HG02884 (cell line): ENCODE measurements at regions not wholly inside any gene's neighbourhood (a gene's known extent, or its start where the extent isn't known, plus 50 kb on each side); places are given as distances from the start of the nearest gene placed in this dataset.

Experiments
- ATAC-seq: cut with Tn5 transposase; IDR thresholded peaks from one replicate; pipeline ENCODE4 v1.9.1; 2021; ENCODE audit warnings: mild to moderate bottlenecking, moderate library complexity; ENCODE audit not compliant: unreplicated experiment

DNA sequence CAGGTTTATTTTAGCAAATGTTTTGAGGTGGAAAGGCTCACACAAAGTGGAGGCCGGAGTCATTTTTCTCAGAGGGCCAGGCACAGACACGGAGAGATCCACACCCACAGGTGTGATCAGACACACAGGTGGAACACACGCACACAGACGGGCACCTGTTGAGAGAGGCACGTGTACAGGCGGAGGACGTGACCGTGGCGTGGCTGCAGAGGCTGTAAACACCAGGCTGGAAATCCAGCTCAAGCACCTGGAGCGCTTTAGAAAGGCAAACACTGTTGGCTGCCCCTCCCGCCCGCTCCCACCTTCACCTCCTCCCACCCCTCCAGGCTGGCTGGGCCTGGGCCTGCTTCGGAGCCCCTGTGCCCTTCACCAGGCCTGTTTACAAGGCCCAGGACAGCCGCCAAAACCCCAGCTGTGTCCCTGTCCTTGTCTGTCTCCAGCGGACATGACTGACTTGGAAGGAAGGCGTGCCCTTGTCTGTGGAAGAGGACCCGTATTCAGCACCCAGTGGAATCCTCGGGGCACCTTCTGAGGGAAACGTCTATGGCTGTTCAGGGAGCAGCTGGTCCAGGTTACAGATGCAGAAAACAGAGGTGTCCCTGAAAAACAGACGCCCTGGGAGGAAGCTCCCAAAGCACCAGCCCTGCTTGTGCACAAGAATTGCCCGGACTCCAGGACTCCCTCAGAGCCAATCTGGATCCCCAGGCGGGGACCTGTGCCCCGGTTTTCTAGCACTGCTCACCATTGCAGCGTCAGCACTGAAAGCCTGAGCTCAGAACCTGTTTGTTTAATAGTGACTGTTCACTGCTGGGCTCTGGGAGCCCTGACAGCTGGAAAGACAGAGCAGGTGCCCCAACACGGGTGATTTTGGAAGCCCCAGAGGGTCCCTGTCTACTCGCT lies 134.3 kb upstream of the HAAO start:
- ATAC-seq: no peak

DNA sequence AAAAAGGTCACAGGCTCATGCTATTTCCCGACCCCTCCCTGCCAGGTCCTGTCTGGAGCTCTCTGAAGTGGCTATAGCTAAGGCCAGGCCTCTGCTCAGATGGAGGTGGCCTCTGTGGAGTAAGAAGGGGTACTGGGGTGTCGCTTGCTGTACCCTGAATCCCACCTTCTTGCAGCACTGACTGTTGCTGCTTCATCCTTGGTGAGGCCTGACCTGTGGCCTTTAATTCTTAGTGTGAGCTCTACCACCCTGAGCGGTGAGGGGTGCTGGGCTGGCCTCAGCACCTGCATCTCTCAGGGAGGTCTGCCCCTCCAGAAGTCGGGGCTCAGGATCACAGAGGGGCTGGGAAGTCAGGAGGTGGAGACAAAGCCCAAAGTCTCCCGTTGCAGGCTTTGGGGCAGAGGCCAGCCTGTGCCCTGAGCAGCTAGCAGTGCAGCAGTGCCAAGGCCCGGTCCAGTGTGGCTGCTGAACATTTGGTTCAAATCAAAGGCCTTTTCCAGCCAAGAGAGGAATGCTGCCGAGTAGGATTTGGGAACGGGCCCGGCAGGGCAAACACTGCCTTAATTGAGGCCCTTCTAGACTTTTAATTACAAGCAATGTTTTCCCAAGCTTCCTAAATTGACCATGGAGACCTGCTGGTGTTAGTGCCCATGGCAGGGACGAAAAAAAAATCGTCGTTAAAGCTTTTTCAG lies 133.5 kb upstream of the HAAO start:
- ATAC-seq: no peak

DNA sequence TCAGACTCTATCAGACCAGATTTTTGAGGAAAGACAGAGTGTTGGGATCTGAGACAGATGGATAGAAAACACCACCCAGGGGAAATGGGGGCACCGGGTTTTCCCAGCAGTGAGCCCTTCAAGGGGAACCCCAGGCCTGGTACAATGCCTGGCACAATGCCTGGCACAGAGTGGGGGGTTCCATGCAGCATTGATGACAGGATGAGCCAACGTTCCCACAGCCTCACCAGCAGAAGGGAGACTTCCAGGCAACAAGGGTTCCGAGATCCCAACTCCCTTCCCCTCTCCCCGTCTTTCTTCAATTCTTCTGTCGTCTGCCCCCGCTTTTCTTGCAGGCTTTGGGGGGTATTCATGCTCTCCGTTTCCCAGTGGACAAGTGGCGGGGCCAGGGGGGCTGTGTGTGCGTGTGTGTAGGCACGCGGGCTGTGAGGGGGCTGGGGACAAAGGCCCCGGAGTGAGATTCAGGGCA lies 132.1 kb upstream of the HAAO start:
- ATAC-seq: no peak

- ATAC-seq: no peak
Observed at GRCh38 chr2:42923580-42924417, 131.4 kb upstream of the HAAO start.

GRCh38 chr2:42922790-42923579 lies 130.6 kb upstream of the HAAO start:
- no peak for ATAC-seq

DNA sequence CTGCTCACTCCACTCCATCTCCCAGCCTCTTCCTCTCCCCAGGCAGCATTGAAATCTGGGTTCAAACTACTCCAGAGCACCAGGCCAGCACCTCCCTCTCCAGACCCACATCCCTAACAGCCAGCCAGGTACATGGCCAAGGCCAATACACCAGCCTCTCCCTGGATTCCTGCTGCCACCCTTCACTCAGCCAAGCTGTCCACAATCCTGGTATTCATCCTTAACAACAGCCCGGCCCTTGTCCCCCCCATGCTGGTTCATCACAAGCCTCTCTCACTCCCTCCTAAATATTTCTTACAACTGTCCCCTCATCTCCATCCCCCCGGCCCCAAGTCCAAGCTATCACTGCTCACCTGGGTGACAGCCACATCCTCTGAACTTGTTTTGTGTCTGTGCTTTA lies 129.9 kb upstream of the HAAO start:
- no peak for ATAC-seq

GRCh38 chr2:42921721-42922120 lies 129.3 kb upstream of the HAAO start:
- ATAC-seq: no peak

- no peak for ATAC-seq
Observed at GRCh38 chr2:42921147-42921520, 128.8 kb upstream of the HAAO start.

DNA sequence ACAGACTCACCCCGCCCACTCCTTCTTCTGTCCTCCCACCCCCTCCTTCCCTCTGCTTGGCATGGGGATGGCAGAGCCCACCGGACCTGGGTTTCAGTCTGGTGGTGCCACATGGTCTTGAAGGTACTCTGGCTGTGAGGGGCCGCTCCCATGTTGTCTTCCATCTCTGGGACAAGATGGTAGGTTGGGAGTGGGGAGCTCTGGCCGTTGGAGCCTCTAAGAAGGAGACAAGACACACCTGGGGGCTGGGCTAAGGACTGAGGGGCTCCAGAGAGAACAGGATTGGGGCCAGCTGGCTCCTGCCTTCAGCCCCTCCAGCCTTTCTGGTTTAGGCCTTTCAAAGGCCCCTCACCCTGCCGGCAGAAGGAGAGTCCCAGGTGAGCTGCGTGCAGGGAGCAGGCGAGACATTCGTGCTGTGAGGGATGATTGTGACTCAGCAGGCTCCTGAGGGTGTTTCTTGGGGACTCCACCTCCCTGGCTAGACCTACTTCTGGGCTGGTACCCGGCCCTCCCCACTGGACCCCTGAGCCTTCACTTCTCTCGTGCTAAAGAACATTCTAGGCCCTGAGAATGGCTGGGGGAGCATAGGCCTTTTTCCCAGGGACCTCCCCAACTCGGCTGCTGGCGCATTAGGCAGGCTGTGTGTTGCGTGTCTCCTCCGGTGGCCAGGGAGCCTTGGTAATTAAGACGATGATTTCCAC lies 128.2 kb upstream of the HAAO start:
- no peak for ATAC-seq

DNA sequence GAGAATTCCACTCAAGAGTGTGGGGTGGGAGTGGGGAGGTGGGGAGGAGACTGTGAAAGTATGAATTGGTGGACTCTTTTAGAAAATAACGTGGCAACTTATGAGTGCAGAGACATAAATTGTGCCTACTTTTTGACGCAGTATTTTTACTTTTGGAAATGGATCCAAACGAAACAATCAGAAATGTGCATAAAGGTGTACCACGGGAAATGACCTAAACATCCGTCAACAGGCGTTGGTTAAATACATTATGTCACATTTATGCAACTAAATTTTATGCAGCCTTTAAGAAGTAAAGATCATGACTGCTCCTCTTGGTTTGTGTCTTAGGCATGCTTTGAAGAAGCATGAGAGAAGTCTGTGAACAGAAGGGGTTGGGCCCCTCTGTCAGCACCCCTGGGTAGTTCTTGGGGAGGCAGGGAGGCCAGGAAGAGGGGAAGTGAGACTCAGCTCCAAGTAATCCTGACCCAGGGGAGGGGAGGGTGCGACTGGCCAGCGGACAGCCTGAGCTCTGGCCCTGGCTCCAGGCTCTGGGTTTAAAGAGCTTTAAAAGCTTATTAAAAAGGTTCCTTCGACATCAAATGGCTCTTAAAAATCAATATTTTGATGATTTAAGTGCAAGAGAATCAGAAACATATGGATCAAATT lies 126.4 kb upstream of the HAAO start:
- no peak for ATAC-seq

- ATAC-seq: no peak
Observed at GRCh38 chr2:42918041-42918440, 125.7 kb upstream of the HAAO start.

DNA sequence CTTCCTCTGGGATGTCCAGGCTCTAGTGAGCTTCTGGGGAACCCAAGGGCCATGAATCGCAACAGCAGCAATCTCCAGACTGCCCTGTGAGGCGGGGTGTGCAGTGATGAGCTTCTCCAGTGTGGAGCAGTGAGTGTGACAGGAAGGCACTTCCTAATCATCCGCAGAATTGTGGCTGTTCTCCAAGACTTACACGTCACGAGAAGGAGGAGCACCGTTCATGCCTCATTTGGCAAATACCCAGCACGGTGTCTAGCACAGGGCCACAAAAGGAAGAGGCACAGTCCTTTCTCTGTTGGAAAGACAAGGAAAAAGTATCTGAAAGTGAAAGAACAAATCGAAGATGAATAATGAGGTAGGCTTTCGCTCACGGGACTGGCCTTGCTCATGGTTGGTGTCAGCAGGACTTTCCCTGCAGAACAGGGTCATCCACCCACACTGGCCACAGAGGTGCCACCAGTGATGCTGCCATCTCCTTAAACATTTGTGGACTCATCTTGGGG lies 125.1 kb upstream of the HAAO start:
- ATAC-seq: no peak

- no peak for ATAC-seq
Observed at GRCh38 chr2:42916324-42916723, 123.9 kb upstream of the HAAO start.

DNA sequence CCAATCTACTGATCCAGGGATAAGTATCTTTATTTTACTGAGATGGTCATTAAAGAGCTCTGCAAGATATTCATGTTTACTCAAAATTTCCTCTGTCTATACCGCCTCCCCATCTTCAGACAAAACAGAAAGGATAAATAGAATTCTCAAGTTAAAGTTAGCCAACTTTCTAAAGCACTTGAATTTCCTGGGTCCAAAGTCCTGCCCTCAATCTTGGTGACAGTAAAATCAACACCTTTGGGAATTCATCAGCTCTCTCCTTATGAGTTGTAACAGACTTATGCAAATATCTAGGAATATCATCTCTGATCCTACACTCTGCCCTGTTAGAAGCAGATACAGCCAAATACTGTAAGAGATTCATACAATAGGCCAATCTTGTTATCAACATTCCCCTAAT lies 122.5 kb upstream of the HAAO start:
- no peak for ATAC-seq

- no peak for ATAC-seq
Observed at GRCh38 chr2:42914314-42914713, 121.9 kb upstream of the HAAO start.

DNA sequence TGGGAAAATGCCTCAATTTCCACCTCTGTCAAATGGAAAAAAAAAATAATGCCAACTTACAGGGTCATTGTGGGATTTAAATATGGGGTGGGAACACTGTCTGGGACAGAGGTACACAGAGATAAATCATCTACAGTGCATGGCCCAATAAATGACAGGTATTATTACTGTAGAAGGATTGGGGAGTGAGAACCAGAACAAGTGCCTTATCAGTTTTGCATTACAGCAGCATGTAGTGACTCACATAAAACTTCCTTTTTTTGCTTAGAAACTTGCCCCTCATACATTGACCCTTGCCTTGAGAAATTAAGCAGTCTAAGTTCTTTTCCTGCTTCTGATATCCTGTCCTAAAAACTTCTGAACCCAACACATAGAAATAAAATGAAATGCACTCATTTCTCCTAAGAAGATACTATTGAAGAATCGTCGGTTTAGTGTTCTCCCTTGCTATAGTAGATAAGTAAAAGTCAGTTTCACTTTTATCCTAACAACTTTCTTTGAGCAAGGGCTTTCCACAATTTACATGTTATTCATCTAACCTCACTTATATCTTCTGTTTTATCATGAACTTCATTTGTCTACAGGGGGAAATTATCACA lies 121.0 kb upstream of the HAAO start:
- no peak for ATAC-seq

DNA sequence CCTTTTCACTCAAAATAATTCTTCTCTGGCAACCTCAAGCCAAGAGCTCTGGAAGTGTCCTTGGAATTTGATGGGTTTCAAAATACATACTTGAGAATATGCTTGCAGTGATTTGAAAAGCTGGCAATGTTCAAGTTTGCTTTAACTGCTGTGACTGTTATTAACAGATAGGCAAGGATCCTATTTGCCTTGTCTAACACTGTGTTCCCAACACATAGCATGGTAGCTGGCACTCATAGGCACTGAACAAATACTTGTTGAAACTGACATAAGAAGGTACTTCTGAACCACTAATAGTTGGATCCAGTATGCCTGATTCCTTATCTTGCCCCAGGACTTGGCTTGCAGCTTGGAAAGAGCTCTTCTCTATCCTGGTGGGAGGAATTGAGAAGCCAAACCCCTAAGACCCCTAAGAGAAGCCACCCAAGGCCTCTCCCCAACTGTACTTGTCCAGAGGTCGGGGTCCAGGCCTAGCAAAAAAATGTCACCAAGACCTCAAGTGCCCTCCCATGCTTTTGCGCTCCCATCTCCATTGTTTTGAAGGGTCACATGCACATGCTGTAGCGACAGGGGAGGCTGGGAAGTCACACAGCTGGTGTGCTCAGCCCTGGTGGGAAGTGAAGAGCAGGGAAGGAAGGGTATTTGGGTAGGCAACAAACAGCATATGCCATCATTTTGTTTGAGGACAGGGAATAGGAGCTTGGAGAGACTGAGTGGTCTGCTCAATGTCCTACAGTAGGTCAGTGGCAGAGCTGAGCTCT lies 118.4 kb upstream of the HAAO start:
- no peak for ATAC-seq

DNA sequence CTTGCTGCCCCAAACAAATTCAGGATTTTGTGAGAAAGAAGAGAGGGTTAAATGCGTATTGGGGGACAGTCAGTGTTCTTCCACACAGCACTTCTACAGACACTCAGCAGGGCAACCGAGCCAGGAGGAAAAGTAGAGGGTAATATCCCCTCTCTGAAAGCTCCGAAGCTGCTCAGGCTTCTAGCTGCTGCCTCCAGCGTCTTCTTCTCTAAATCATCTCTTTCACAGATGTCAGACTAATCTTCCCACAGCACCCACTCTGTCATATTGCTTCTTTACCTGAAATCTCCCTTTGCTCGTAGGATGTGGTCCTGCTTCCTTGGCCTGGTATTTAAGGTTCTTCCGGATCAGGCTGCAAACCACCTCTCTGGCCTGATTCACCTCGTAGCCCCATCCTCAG lies 117.6 kb upstream of the HAAO start:
- ATAC-seq: no peak
